GM12891 (cell line): ENCODE measurements at regions not wholly inside any gene's neighbourhood (a gene's known extent, or its start where the extent isn't known, plus 50 kb on each side); places are given as distances from the start of the nearest gene placed in this dataset.

ENCODE experiments used
- DNase-seq: peaks from one replicate; pipeline ENCODE4 v3.0.0; 2011; ENCODE audit warnings: low spot score; ENCODE audit not compliant: insufficient read length
- FAIRE-seq: peaks from 2 replicates; lab custom pipeline; 2011; peaks lifted over from hg19 to GRCh38; lab: Jason Lieb, UNC
- PAX5 ChIP-seq: IDR thresholded peaks from 2 replicates; pipeline ENCODE4 v1.6.1; 2011; ENCODE audit warnings: low read length, moderate library complexity, mild to moderate bottlenecking; ENCODE audit not compliant: insufficient read depth, severe bottlenecking
- POLR2A ChIP-seq: IDR thresholded peaks from 2 replicates; pipeline ENCODE4 v1.6.1; 2011; ENCODE audit warnings: low read depth, low read length, control low read depth
- POLR2AphosphoS5 ChIP-seq: IDR thresholded peaks from 2 replicates; pipeline ENCODE4 v1.6.1; 2011; ENCODE audit warnings: low read depth, low read length, control low read depth
- POU2F2 ChIP-seq: IDR thresholded peaks from 2 replicates; pipeline ENCODE4 v1.6.1; 2011; ENCODE audit warnings: low read depth, mild to moderate bottlenecking, control low read depth, low read length, moderate library complexity
- SPI1 ChIP-seq: IDR thresholded peaks from 2 replicates; pipeline ENCODE4 v1.6.1; 2011; ENCODE audit warnings: low read depth, low read length, control low read depth
- TAF1 ChIP-seq: IDR thresholded peaks from 2 replicates; pipeline ENCODE4 v1.6.1; 2011; ENCODE audit warnings: low read depth, low read length, control low read depth

- TF ChIP-seq SPI1 (0 out of 2 replicates have a peak, but pooled peaks have one; percentile 14), POLR2AphosphoS5 (no peak), POU2F2 (no peak), PAX5 (no peak)
- FAIRE-seq (peak; percentile 74), DNase-seq (no peak)
Measured at GRCh38 chr2:60400462-60401246, 152.8 kb downstream of the BCL11A start.

DNA sequence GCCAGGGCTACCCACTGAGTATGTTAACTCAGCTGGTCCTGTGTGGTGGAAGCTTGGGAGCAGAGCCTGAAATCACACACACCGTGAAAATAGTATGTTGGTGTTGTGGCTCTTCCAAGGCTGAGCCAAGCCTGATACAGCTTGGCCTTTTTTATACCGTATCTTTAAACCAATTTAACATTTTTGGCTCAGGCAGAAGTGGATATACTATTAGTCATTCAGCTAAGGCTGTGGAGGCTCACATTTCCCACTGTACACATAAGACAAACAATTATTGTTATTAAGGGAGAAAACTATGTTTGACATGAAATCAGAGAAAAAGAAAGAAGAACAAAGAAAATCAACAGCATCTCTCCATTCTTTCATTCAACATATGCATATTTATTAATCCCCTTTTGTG is 159.0 kb downstream of the BCL11A start:
- TF ChIP-seq POU2F2, result no peak
- TF ChIP-seq POLR2AphosphoS5, result no peak
- no peak for TF ChIP-seq TAF1
- TF ChIP-seq PAX5, result no peak
- TF ChIP-seq POLR2A, result no peak
- no peak for TF ChIP-seq SPI1
- FAIRE-seq (no peak), DNase-seq (no peak)

DNA sequence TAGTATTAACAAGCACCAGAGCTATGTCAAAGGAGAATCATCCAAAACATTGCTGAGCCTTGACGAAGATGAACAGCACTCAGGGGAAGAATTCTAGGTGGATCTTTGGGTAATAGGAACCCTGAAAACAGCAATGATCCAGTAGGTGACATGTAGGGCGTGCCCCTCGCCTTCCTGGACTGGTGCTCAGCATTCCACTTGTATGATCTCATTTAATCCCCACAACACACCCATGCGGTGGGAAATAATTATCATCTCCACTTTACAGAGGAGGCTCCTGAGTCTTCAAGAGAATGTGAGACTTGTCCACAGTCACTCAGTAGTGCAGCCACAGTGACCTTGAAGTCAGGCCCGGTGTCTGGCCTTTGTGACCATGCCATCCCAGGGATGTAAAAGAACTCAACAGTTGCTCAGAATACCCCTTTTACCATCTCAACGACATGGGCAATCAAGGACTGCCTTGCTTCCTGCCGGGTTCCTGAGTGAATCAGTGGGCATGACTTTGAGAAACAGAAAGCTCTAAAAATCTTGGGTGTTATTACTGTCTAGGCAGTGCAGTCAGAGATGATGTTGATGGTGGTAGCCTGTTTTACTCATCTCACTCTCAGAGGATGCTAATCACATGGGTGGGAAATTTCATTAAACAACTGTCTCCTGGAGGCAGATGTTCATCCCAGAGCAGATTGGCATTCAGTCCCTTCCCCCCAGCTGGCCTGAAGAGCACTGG is 161.6 kb downstream of the BCL11A start:
- FAIRE-seq (peak; percentile 72), DNase-seq (no peak)
- TF ChIP-seq SPI1, result no peak

- TF ChIP-seq SPI1, result no peak
- no peak for TF ChIP-seq TAF1
- no peak for TF ChIP-seq POLR2AphosphoS5
- TF ChIP-seq POU2F2, result no peak
- no peak for TF ChIP-seq PAX5
- no peak for TF ChIP-seq POLR2A
- DNase-seq, result no peak
- FAIRE-seq, result no peak
Measured at GRCh38 chr2:60391230-60391629, 162.2 kb downstream of the BCL11A start.

- FAIRE-seq (no peak), DNase-seq (no peak)
- TF ChIP-seq POLR2AphosphoS5 (no peak), PAX5 (no peak), POLR2A (no peak), TAF1 (no peak), SPI1 (no peak), POU2F2 (no peak)
Measured at GRCh38 chr2:60386436-60386835, 167.0 kb downstream of the BCL11A start.

GRCh38 chr2:60385648-60386047 is 167.8 kb downstream of the BCL11A start:
- TF ChIP-seq TAF1 (no peak), POU2F2 (no peak), PAX5 (no peak), POLR2A (no peak), POLR2AphosphoS5 (no peak), SPI1 (no peak)
- FAIRE-seq (no peak), DNase-seq (no peak)

DNA sequence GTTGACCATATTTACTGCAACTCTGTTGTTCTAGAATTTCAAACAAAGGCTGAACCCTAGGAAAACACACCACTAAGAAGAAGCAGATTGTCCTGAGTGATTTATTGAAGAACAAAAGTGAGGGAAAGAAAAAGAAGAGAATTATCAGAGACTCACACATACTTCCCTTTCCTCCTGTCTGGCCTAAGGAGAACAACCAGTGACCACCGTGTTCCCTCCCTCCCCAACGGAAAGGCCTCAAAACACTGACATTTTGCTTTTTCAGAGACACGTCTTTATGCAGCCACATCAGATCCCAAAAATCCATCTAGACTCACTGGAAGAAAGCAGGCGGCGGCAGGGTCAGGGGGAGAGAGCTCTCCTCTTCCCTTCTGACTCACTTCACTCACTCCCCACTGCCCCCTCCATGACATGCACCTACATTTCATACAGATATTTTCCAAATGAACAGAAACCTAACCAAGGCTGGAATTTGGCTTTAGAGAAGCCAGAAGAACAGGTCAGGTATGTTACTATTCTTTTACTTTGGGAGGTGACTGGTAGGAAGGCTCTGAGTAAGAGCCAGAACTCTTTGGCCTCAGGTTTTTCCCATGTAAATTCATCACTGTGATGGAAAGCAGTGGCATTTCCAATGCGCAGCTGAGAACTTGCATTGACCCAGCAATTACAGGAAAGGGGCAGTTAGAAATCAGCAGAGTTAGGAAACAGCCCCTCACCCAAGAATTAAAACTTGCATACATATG is 169.9 kb downstream of the BCL11A start:
- FAIRE-seq, result no peak
- TF ChIP-seq PAX5, result no peak
- TF ChIP-seq POLR2A, result no peak
- no peak for TF ChIP-seq POU2F2
- no peak for TF ChIP-seq SPI1

DNA sequence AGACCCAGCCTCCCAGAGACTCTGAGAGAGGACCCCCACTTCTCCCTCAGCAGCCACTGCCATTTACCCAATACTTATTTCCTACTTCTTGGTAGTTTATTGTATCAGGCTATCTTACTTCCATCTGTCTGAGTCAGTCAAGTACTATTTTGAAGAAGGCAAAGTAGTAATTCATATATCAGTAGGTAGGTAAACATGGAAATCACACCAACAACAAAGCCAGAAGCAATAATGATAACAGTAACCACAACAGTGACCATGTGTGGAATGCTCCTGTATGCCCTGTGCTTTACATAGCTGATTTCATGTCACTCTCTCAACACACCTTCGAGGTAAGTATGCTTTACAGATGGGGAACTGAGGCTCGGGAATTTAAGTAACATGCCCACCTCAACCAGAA is 173.0 kb downstream of the BCL11A start:
- TF ChIP-seq SPI1, result no peak
- no peak for TF ChIP-seq TAF1
- no peak for TF ChIP-seq POLR2A
- TF ChIP-seq POLR2AphosphoS5, result no peak
- no peak for TF ChIP-seq PAX5
- TF ChIP-seq POU2F2, result no peak
- FAIRE-seq (peak; percentile 47), DNase-seq (no peak)

More for the DNA sequence above, 169.9 kb downstream of the BCL11A start:
- no peak for DNase-seq

DNA sequence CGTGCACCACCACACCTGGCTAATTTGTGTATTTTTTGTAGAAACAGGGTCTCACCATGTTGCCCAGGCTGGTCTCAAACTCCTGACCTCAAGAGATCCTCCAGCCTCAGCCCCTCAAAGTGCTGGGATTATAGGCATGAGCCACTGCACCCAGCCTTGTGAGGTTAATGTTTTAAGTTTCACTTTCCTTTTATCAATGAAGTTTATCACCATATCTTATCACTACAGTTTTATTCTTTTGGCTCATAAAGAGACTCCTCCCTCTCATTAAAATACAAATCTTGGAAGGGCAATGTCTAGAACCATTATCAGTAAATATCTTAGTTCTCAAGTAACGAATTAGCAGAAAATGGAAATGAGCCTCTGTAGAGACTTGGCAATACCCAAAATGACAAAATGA is 173.8 kb downstream of the BCL11A start:
- no peak for DNase-seq
- TF ChIP-seq POU2F2, result no peak
- TF ChIP-seq PAX5, result no peak
- TF ChIP-seq TAF1, result no peak
- TF ChIP-seq SPI1, result no peak
- no peak for TF ChIP-seq POLR2A
- no peak for TF ChIP-seq POLR2AphosphoS5
- no peak for FAIRE-seq

- FAIRE-seq, result no peak
Measured at GRCh38 chr2:60379216-60379615, 174.2 kb downstream of the BCL11A start.

More at GRCh38 chr2:60379216-60379615, 174.2 kb downstream of the BCL11A start:
- DNase-seq, result no peak
- TF ChIP-seq PAX5 (no peak), POLR2A (no peak), TAF1 (no peak), POU2F2 (no peak), POLR2AphosphoS5 (no peak), SPI1 (no peak)
